Body of pancreas (tissue), 4 donors: ENCODE measurements at regions not wholly inside any gene's neighbourhood (a gene's known extent, or its start where the extent isn't known, plus 50 kb on each side); places are given as distances from the start of the nearest gene placed in this dataset.
"Not testable (repeated sequence)": the region's sequence is repeated elsewhere in the genome, so short reads cannot be mapped to it uniquely, and the experiment has no call there.

Source experiments
- ATAC-seq: fragments of 150-250 bp; one replicate; pipeline ENCODE4 v1.9.1; 2016
- DNase-seq, 4 donors: peaks; one replicate each; pipeline ENCODE4 v3.0.0-alpha.2; 2019
- H3K27ac ChIP-seq, 4 donors: fragments of 200-600 bp; sonication (generic); 1 replicate in 3 of 4; 2 replicates in 1 of 4; pipeline versions ENCODE4 v1.5.1 to v1.6.1; 2016 to 2019; ENCODE audit warnings: mild to moderate bottlenecking in 1 of 4, mixed read lengths in 1 of 4, moderate library complexity in 1 of 4
- H3K27me3 ChIP-seq, 2 donors: fragments of 200-600 bp; sonication (generic); one replicate each; pipeline ENCODE4 v1.6.0; 2016; ENCODE audit warnings: mild to moderate bottlenecking in 1 of 2
- H3K36me3 ChIP-seq, 2 donors: fragments of 200-600 bp; sonication (generic); replicated peaks in 1 of 2; 2 replicates each; pipeline ENCODE4 v1.5.1; 2016; ENCODE audit warnings: low read depth in 2 of 2; ENCODE audit not compliant: insufficient read depth in 1 of 2
- H3K4me1 ChIP-seq: fragments of 200-600 bp; sonication (generic); one replicate; pipeline ENCODE4 v1.6.0; 2016
- H3K4me3 ChIP-seq, 2 donors: fragments of 200-600 bp; sonication (generic); 1 replicate in 1 of 2; 2 replicates in 1 of 2; pipeline ENCODE4 v1.5.1; 2016 to 2019
- H3K9me3 ChIP-seq, 3 donors: fragments of 200-600 bp; sonication (generic); 1 replicate in 2 of 3; 2 replicates in 1 of 3; pipeline ENCODE4 v1.5.1; 2016
- POLR2A ChIP-seq, 3 donors: fragments of 450-650 bp; IDR thresholded peaks; one replicate each; pipeline ENCODE4 v1.6.1; 2016; ENCODE audit warnings: antibody characterized with exemption in 3 of 3, mild to moderate bottlenecking in 2 of 3
- WGBS, 2 donors: methylation state at CpG; one replicate each; pipeline ENCODE4 v1.1.5; 2017; 5-methylcytosine and 5-hydroxymethylcytosine counted together
- intact Hi-C: fragments of 100-400 bp; cut with DNase I; formaldehyde crosslinking; loops from one replicate; pipeline ENCODE4 v1.15.1; 2023
- TF ChIP-seq, protein P1 (sequence below), 7 experiments: fragments of 450-650 bp in 4 of 7; fragments of 200-600 bp in 3 of 7; sonication (generic) in 3 of 7; IDR thresholded peaks; one replicate each; pipeline ENCODE4 v1.5.1; 2016 to 2019; ENCODE audit warnings: antibody characterized with exemption in 7 of 7

GRCh38 chr13:83765796-83766195 is 116.5 kb downstream of the SLITRK1 start:
- no peaks in the 10 kb centered on the region for H3K27me3 ChIP-seq
- TF ChIP-seq, protein P1, sequence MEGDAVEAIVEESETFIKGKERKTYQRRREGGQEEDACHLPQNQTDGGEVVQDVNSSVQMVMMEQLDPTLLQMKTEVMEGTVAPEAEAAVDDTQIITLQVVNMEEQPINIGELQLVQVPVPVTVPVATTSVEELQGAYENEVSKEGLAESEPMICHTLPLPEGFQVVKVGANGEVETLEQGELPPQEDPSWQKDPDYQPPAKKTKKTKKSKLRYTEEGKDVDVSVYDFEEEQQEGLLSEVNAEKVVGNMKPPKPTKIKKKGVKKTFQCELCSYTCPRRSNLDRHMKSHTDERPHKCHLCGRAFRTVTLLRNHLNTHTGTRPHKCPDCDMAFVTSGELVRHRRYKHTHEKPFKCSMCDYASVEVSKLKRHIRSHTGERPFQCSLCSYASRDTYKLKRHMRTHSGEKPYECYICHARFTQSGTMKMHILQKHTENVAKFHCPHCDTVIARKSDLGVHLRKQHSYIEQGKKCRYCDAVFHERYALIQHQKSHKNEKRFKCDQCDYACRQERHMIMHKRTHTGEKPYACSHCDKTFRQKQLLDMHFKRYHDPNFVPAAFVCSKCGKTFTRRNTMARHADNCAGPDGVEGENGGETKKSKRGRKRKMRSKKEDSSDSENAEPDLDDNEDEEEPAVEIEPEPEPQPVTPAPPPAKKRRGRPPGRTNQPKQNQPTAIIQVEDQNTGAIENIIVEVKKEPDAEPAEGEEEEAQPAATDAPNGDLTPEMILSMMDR (IDR thresholded peaks at IDR 0.05): no peak
- no peak for TF ChIP-seq POLR2A (IDR thresholded peaks at IDR 0.05)
- no peaks in the 10 kb centered on the region for H3K9me3 ChIP-seq
- WGBS, 2 donors: 79 to 94% methylated on average over 1 of the region's 1 CpG
- H3K4me1 ChIP-seq: no peaks in the 10 kb centered on the region
- H3K36me3 ChIP-seq: no peaks in the 10 kb centered on the region
- DNase-seq: no peak
- ATAC-seq: no peak
- no peak overlapping the region for H3K27ac ChIP-seq
- intact Hi-C loops: no loop called here
- no peak overlapping the region for H3K4me3 ChIP-seq

GRCh38 chr13:83761631-83762030 is 120.6 kb downstream of the SLITRK1 start:
- Histone ChIP-seq H3K9me3 (no peaks in the 10 kb centered on the region), H3K4me3 (no peak overlapping the region), H3K27me3 (no peaks in the 10 kb centered on the region), H3K36me3 (no peaks in the 10 kb centered on the region), H3K27ac (no peak overlapping the region), H3K4me1 (no peaks in the 10 kb centered on the region)
- no peak for ATAC-seq
- TF ChIP-seq, protein P1 (IDR thresholded peaks at IDR 0.05): no peak
- TF ChIP-seq POLR2A (IDR thresholded peaks at IDR 0.05): no peak
- DNase-seq: no peak
- intact Hi-C loops: no loop called here
- 80 to 84% methylated on average over 2 of the region's 2 CpGs for WGBS, 2 donors

DNA sequence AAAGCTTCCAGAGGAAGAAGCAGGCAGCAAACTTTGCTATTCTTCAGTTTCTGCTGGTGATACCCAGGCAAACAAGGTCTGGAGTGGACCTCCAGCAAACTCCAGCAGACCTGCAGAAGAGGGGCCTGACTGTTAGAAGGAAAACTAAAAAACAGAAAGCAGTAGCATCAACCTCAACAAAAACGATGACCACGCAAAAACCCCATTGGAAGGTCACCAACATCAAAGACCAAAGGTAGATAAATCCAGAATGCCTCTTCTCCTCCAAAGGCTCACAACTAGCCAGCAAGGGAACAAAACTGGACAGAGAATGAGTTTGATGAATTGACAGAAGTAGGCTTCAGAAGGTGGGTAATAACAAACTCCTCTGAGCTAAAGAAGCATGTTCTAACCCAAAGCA is 127.1 kb downstream of the SLITRK1 start:
- H3K36me3 ChIP-seq, intact Hi-C loops, H3K4me1 ChIP-seq, H3K4me3 ChIP-seq, ATAC-seq, H3K9me3 ChIP-seq, DNase-seq, H3K27ac ChIP-seq, H3K27me3 ChIP-seq: not testable (repeated sequence)
- 89 to 97% methylated on average over 2 of the region's 2 CpGs for WGBS, 2 donors

GRCh38 chr13:83753912-83754624 is 128.2 kb downstream of the SLITRK1 start:
- TF ChIP-seq, protein P1 (IDR thresholded peaks at IDR 0.05): no peak
- no peak for TF ChIP-seq POLR2A (IDR thresholded peaks at IDR 0.05)
- Histone ChIP-seq H3K4me1 (no peaks in the 10 kb centered on the region), H3K27ac (no peak overlapping the region), H3K27me3 (no peaks in the 10 kb centered on the region), H3K36me3 (no peaks in the 10 kb centered on the region), H3K9me3 (no peaks in the 10 kb centered on the region), H3K4me3 (no peak overlapping the region)
- intact Hi-C loops: no loop called here
- no peak for ATAC-seq
- 86 to 95% methylated on average over 9 to 11 of the region's 11 CpGs for WGBS, 2 donors
- no peak for DNase-seq

GRCh38 chr13:83752141-83752540 is 130.1 kb downstream of the SLITRK1 start:
- H3K4me3 ChIP-seq: no peak overlapping the region
- H3K9me3 ChIP-seq: no peaks in the 10 kb centered on the region
- no peaks in the 10 kb centered on the region for H3K36me3 ChIP-seq
- DNase-seq (no peak), ATAC-seq (no peak)
- WGBS, 2 donors: 71 to 72% methylated on average over 4 of the region's 4 CpGs
- TF ChIP-seq, protein P1 (IDR thresholded peaks at IDR 0.05): no peak
- TF ChIP-seq POLR2A (IDR thresholded peaks at IDR 0.05): no peak
- intact Hi-C loops: no loop called here
- no peaks in the 10 kb centered on the region for H3K27me3 ChIP-seq
- no peaks in the 10 kb centered on the region for H3K4me1 ChIP-seq
- no peak overlapping the region for H3K27ac ChIP-seq
